NCI-H1417 (cell line): ENCODE measurements at regions not wholly inside any gene's neighbourhood (a gene's known extent, or its start where the extent isn't known, plus 50 kb on each side); places are given as distances from the start of the nearest gene placed in this dataset.

ENCODE experiments used
- DNase-seq, 3 experiments: peaks; one replicate each; lab custom pipeline; 2025; lab: John Stamatoyannopoulos, UW

GRCh38 chr7:8932751-8933150 lies 499.3 kb downstream of the NXPH1 start:
- no peak for DNase-seq

DNA sequence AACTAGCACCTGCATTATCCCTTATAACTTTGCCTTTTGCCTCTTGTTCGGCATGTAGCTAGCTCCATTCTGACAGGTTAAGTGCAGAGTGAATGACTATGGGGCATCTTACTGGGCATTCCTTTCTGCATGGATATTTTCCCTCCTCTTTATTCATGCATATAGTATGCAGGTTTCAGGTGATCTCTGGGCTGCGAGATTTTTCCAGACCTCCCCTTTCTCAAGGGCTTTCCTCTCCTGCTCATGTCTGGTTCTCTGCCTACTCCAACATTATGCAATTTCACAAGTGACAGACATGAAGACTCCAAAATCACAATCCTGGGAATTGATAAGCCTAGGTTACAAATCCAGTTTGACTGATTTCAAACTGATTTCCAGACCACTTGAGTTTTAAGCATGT lies 503.8 kb downstream of the NXPH1 start:
- no peak for DNase-seq

GRCh38 chr7:8938044-8938805 lies 504.8 kb downstream of the NXPH1 start:
- DNase-seq: peak; percentile 10 to 84 (median 56)

GRCh38 chr7:8939446-8939845 lies 506.0 kb downstream of the NXPH1 start:
- no peak for DNase-seq

GRCh38 chr7:8963722-8964121 lies 530.3 kb downstream of the NXPH1 start:
- no peak for DNase-seq

DNA sequence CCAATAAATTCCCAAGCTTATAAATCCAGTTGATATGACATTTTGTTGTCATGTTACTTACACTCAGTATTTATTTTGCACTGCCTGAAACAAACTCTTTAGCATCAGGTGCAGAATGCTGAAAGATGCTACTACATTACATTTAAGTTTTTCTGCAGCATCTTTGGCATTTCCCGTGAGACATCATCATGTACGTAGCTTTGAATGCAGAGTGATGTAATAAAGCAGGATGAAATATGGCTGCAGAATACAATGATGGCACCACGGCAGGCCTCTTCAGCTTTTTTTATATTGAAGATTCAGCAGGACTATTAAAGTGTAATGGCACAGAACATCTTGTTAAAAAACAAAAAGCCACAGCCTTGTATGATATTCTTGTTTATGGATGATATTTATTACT lies 531.8 kb downstream of the NXPH1 start:
- DNase-seq: no peak

- DNase-seq: no peak
These were observed 540.2 kb downstream of the NXPH1 start for GRCh38 chr7:8973601-8974000.

- no peak for DNase-seq
These were observed 542.3 kb downstream of the NXPH1 start for GRCh38 chr7:8975681-8976080.

DNA sequence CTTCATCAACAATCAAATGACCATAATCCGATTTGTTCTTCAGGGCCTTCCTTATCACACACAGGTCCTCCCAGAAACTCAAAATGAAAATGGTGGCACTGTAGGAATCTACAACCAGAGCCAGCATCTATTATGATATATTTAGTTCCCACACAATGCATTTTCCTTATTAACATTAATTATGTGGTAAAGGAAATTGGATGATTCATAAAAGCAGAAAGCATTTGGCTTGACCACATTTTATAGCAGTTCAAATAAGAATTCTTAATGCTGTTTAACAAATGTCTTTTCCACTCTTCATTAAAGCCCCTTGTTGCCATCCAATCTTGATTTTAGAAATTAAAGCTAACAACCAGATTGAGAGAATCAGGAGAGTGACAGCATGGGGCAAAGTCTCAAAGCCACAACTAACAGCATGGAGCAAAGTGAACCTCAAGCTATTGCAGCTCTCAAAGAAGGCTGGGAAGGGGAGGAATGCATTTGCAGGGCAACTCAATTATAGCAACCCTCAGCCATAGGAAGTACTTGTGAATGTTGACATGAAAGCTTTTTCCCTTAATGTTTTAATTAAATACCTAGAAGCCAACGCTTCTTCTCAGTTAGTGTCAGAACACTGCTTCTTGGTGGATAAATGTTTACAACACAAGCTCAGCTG lies 549.1 kb downstream of the NXPH1 start:
- peak in 1 of 3 experiments; percentile 30 for DNase-seq

DNA sequence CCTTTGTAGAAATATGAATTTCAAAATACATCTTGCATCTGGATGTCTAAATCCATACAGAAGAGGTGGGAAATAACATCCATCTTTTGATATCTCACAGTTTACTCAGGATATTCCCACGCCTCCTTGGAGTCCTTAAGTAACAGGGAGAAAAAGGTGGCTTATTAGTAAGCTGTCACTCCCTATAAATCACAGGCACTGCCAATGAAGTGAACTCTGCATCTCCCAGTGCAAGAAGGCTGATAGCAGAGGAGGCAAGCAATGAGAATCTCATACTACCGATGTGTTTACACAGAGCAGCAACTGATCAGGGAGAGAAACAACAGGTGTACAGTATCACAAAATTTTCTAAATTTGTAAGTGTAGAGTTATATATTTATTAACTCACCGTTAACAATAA lies 551.8 kb downstream of the NXPH1 start:
- DNase-seq: peak in 1 of 3 experiments; percentile 25

DNA sequence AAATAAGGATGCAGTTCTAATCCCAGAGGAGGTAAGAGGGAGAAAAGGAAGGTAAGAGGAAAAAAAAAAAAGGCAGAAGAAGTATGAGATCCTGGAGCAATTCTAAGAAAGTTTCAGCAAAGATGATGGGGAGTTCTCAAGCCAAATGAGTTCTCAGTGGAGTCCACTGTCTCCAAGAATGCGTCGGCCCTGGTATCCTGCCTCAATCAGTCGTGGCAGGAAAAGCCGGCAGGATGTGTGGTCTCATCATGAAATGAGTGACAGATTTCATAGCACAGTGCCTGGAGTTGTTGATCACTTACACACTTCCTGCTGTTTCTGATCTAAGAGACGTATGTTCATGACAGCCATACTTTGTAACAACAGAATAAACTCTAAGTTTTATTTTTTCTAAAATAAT lies 554.9 kb downstream of the NXPH1 start:
- DNase-seq: no peak

DNA sequence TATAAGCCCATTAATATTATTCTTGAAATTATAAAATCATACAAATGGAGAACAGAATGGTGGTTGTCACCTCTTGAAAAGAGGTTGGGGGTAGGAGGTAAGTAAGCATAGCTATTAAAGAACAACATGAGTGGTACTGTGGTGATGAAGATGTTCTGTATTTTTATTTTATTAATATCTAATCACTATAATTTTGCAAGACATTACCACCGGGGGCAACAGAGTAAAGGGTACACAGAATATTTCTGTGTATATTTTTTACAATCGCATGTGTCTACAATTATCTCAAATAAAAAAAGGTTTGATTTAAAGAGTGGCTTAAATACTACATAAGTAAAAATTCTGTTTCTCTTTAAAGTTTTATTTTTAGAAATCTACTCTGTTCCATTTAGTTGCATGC lies 557.8 kb downstream of the NXPH1 start:
- DNase-seq: no peak

GRCh38 chr7:8998762-8999161 lies 565.4 kb downstream of the NXPH1 start:
- DNase-seq: no peak

DNA sequence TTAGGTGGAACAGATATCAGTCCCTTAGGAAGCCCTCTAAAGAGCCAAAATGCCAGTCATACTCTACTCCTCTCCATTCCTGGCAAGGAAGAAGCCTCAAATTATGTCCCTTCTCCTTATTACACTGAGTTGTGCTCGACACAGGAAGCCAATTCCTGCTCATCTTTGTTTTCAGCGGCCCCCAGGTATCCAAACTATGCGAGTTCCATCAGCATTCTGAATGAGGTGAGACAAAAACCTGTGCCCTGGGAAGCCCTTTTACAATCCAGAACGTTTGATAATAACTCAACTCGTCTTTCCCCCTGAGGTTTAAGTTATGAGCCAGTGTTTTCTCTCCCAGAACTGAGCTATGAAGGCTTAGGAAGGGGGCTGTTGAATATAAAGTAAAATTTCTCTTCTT lies 580.5 kb downstream of the NXPH1 start:
- DNase-seq: no peak

DNA sequence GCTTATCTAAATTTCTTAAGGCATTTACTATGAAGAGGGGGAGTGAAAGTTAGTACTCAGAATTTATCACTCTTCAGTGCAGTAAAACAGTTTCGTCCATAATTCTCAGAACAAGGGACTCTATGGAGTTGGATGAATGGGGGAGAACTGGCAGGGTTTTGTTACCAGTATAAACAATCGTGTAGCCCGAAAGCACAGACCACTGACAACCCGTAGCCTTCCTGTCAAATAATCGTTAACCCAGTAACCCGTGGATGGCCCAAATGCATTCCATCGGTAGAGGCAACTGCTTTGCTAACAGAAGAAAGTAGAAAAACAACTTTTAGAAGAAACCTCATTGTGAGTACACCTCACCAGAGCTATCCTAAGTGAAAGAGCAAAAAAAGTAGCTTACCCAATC lies 583.9 kb downstream of the NXPH1 start:
- no peak for DNase-seq

- no peak for DNase-seq
These were observed 589.0 kb downstream of the NXPH1 start for GRCh38 chr7:9022456-9022855.

- no peak for DNase-seq
These were observed 590.4 kb downstream of the NXPH1 start for GRCh38 chr7:9023675-9024294.

DNA sequence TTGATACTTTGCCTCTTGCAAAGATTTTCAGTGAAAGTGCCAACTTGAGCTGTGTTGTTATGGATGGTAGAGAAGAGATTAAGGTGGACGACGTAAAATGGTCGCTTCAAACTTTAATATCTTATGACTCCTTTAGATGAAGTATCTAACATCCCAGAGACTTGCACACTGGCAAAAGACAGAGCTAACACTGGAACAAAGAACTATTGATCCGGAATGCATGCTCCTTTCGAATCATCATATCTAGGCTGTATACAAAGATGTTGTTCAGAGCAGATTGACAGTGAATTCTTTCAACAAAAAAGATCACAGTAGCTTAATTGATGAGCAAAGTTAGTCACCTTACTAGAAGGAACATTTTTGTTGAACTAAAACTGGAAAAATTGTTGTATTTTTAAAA lies 592.7 kb downstream of the NXPH1 start:
- no peak for DNase-seq

DNA sequence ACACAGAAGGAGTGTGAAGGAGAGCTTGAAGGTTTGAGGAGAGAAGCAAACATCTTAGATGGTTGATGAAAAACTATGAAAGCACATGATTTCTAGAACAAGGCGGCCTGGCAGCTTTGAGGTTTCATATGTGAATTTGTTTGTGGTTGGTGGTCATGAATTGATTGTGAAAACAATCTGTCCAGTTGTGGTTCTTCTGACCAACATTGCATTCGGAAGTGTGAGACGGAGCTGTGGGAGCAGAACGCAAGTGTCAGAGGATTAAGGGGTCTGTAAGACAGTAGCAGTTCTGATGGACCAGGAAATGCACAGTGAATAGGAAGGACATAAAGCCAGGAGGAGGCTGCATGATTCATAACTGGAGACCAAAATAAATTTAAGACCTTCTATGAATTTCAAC lies 594.6 kb downstream of the NXPH1 start:
- no peak for DNase-seq

GRCh38 chr7:9029681-9030530 lies 596.5 kb downstream of the NXPH1 start:
- peak; percentile 15 to 98 (median 83) for DNase-seq

- peak in 2 of 3 experiments; percentile 22 to 71 for DNase-seq
These were observed 597.6 kb downstream of the NXPH1 start for GRCh38 chr7:9030976-9031375.

DNA sequence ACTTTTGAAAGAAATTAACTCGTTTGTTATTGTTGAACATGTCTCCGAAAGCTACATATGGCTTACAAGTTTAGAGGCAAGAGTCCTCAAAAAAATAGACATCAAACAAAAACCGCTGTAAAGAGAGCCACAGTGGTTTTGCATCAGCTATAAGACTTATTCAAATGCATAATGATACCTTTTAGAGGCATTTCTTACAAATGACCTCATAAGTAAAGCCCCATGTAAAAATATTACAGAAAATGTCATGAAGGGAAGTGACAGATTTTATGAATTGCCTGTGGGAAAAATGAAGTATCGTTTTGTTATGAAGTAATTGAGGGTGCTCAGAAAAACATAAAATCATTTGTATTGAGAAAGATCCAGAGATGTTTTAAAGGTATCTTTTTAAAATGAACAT lies 598.0 kb downstream of the NXPH1 start:
- no peak for DNase-seq
